ENCODE measurements at regions not wholly inside any gene's neighbourhood (a gene's known extent, or its start where the extent isn't known, plus 50 kb on each side); places are given as distances from the start of the nearest gene placed in this dataset.

- no peak for DNase-seq
Measured at GRCh38 chr2:29974086-29974485, 52.7 kb upstream of the ALK start.

- DNase-seq: no peak
Measured at GRCh38 chr2:29977284-29977683, 55.9 kb upstream of the ALK start.

GRCh38 chr2:29981402-29981801, 60.0 kb upstream of the ALK start:
- no peak for DNase-seq

- no peak for DNase-seq
Measured at GRCh38 chr2:29983308-29983707, 61.9 kb upstream of the ALK start.

GRCh38 chr2:29987146-29987545, 65.8 kb upstream of the ALK start:
- DNase-seq: no peak

- DNase-seq: no peak
Measured at GRCh38 chr2:29990129-29990528, 68.7 kb upstream of the ALK start.

- no peak for DNase-seq
Measured at GRCh38 chr2:29991086-29991485, 69.7 kb upstream of the ALK start.

GRCh38 chr2:29995241-29995640, 73.9 kb upstream of the ALK start:
- DNase-seq: no peak

- DNase-seq: no peak
Measured at GRCh38 chr2:30003128-30003527, 81.7 kb upstream of the ALK start.

- no peak for DNase-seq
Measured at GRCh38 chr2:30022444-30023071, 101.2 kb upstream of the ALK start.

GRCh38 chr2:30024281-30024680, 102.9 kb upstream of the ALK start:
- no peak for DNase-seq

GRCh38 chr2:30026091-30027055, 105.0 kb upstream of the ALK start:
- no peak for DNase-seq

- DNase-seq: no peak
Measured at GRCh38 chr2:30029804-30030203, 108.4 kb upstream of the ALK start.

- DNase-seq: no peak
Measured at GRCh38 chr2:30030361-30030760, 109.0 kb upstream of the ALK start.

- DNase-seq: no peak
Measured at GRCh38 chr2:30031184-30031583, 109.8 kb upstream of the ALK start.

- DNase-seq: no peak
Measured at GRCh38 chr2:30034052-30034775, 112.6 kb upstream of the YPEL5 start.

- no peak for DNase-seq
Measured at GRCh38 chr2:30037016-30037415, 109.8 kb upstream of the YPEL5 start.

- DNase-seq: no peak
Measured at GRCh38 chr2:30038419-30038818, 108.4 kb upstream of the YPEL5 start.

- DNase-seq: no peak
Measured at GRCh38 chr2:30039101-30039500, 107.7 kb upstream of the YPEL5 start.

GRCh38 chr2:30040147-30040546, 106.7 kb upstream of the YPEL5 start:
- no peak for DNase-seq

- DNase-seq: no peak
Measured at GRCh38 chr2:30041884-30042283, 104.9 kb upstream of the YPEL5 start.

GRCh38 chr2:30046396-30046795, 100.4 kb upstream of the YPEL5 start:
- DNase-seq: no peak

GRCh38 chr2:30046979-30047378, 99.8 kb upstream of the YPEL5 start:
- no peak for DNase-seq
